Activated CD8-positive, alpha-beta T cell treated with anti-CD3 and anti-CD28 coated beads for 36 hours (primary cell): ENCODE measurements at regions not wholly inside any gene's neighbourhood (a gene's known extent, or its start where the extent isn't known, plus 50 kb on each side); places are given as distances from the start of the nearest gene placed in this dataset.

ENCODE experiments used
- ATAC-seq: fragments of 200-7000 bp; cut with Tn5 transposase; one replicate; pipeline ENCODE4 v1.10.0; 2021; ENCODE audit warnings: mild to moderate bottlenecking, moderate library complexity
- CTCF ChIA-PET: fragments of 350-600 bp; sonication (Branson Sonifier 250); formaldehyde crosslinking; loops from one replicate; lab custom pipeline; 2021; ENCODE audit warnings: antibody characterized with exemption; lab: Charles Lee
- POLR2A ChIA-PET: fragments of 350-600 bp; sonication (Branson Sonifier 250); formaldehyde crosslinking; loops from one replicate; lab custom pipeline; 2021; ENCODE audit warnings: antibody characterized with exemption; lab: Charles Lee
- DNase-seq: peaks from one replicate; pipeline ENCODE4 v3.0.0-alpha.2; 2020
- H3K27ac Mint-ChIP-seq: one replicate; pipeline ENCODE4 v1.8.0; 2021; ENCODE audit warnings: mild to moderate bottlenecking, mixed read lengths
- H3K27me3 Mint-ChIP-seq: one replicate; pipeline ENCODE4 v1.8.0; 2021; ENCODE audit warnings: mixed read lengths
- H3K36me3 Mint-ChIP-seq: one replicate; pipeline ENCODE4 v1.8.0; 2021; ENCODE audit warnings: low read depth, mixed read lengths
- H3K4me1 Mint-ChIP-seq: one replicate; pipeline ENCODE4 v1.8.0; 2021; ENCODE audit warnings: low read depth, mixed read lengths
- H3K4me3 Mint-ChIP-seq: one replicate; pipeline ENCODE4 v1.8.0; 2021; ENCODE audit warnings: mild to moderate bottlenecking, moderate library complexity, mixed read lengths
- H3K9me3 Mint-ChIP-seq: one replicate; pipeline ENCODE4 v1.8.0; 2021; ENCODE audit warnings: mixed read lengths
- intact Hi-C: fragments of 100-400 bp; cut with micrococcal nuclease; formaldehyde crosslinking; loops from one replicate; pipeline ENCODE4 v1.10.0; 2022
- TF ChIP-seq, protein P1 (sequence below): fragments of 200-600 bp; IDR thresholded peaks from one replicate; pipeline ENCODE4 v1.8.0; 2022; ENCODE audit warnings: antibody characterized with exemption, mild to moderate bottlenecking

DNA sequence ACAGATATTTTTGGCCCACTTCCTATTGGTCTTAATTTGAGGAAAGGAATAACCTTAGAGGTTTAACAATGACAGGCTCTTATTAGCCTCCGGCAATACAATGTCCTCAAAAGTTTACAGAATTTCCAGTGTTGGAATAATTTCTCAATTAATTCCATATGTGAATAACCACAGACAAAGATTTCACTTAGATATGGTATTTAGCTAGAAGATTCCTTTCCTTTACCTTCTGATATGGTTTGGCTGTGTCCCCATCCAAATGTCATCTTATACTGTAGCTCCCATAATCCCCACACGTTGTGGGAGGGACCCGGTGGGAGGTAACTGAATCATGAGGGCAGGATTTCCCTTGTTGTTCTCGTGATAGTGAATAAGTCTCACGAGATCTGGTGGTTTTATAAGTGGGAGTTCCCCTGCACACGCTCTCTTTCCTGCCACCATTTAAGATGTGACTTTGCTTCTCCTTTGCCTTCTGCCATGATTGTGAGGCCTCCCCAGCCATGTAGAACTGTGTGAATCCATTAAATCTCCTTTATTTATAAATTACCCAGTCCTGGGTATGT is 54.9 kb upstream of the RGS7 start:
- no peak for DNase-seq
- H3K9me3 Mint-ChIP-seq = no peaks in the 10 kb centered on the region
- H3K36me3 Mint-ChIP-seq = no peaks in the 10 kb centered on the region
- ChIA-PET CTCF (no interaction called here), POLR2A (no interaction called here)
- H3K4me1 Mint-ChIP-seq = no peaks in the 10 kb centered on the region
- H3K27me3 Mint-ChIP-seq = peaks cover 2% of the 10 kb centered on the region
- H3K27ac Mint-ChIP-seq = no peak overlapping the region
- intact Hi-C loops = no loop called here
- TF ChIP-seq, protein P1, sequence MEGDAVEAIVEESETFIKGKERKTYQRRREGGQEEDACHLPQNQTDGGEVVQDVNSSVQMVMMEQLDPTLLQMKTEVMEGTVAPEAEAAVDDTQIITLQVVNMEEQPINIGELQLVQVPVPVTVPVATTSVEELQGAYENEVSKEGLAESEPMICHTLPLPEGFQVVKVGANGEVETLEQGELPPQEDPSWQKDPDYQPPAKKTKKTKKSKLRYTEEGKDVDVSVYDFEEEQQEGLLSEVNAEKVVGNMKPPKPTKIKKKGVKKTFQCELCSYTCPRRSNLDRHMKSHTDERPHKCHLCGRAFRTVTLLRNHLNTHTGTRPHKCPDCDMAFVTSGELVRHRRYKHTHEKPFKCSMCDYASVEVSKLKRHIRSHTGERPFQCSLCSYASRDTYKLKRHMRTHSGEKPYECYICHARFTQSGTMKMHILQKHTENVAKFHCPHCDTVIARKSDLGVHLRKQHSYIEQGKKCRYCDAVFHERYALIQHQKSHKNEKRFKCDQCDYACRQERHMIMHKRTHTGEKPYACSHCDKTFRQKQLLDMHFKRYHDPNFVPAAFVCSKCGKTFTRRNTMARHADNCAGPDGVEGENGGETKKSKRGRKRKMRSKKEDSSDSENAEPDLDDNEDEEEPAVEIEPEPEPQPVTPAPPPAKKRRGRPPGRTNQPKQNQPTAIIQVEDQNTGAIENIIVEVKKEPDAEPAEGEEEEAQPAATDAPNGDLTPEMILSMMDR = no peak
- H3K4me3 Mint-ChIP-seq = no peak overlapping the region
- ATAC-seq = no peak

- ATAC-seq (no peak), DNase-seq (no peak)
- H3K27me3 Mint-ChIP-seq = peaks cover 2% of the 10 kb centered on the region
- POLR2A ChIA-PET = no interaction called here
- no peaks in the 10 kb centered on the region for H3K4me1 Mint-ChIP-seq
- no peak overlapping the region for H3K4me3 Mint-ChIP-seq
- no peak overlapping the region for H3K27ac Mint-ChIP-seq
- no peaks in the 10 kb centered on the region for H3K36me3 Mint-ChIP-seq
- H3K9me3 Mint-ChIP-seq = no peaks in the 10 kb centered on the region
- intact Hi-C loops = no loop called here
- CTCF ChIA-PET = no interaction called here
- TF ChIP-seq, protein P1 = no peak
Measured at GRCh38 chr1:241411056-241411775, 54.2 kb upstream of the RGS7 start.

DNA sequence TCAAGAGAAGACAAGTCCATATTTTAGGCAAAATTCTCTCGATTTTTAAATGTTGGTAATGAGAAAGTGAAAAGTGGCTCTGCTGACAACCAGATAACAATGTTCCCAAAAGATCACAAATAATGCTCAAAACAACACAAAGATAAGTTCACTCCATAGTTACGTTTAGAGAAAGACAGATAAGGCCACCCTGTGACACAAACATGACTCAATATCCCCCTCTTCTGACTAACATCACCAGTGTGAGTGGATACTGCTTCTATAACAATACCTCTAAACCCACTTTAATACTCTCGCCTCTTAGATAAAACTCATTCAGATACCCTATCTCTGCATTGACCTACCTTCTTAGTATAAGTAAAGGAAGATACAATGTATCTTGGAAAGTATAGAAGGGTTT is 51.2 kb upstream of the RGS7 start:
- no peak overlapping the region for H3K4me3 Mint-ChIP-seq
- H3K4me1 Mint-ChIP-seq = no peaks in the 10 kb centered on the region
- no peaks in the 10 kb centered on the region for H3K9me3 Mint-ChIP-seq
- H3K27me3 Mint-ChIP-seq = peaks cover 2% of the 10 kb centered on the region
- H3K27ac Mint-ChIP-seq = no peak overlapping the region
- H3K36me3 Mint-ChIP-seq = no peaks in the 10 kb centered on the region
- intact Hi-C loops = no loop called here
- ATAC-seq (no peak), DNase-seq (no peak)
- CTCF ChIA-PET = interaction anchor here (0.6 kb wide), 1 partner anchor 676 kb away, joined by 3 read pairs; no protein-coding TSS in a partner anchor
- POLR2A ChIA-PET = no interaction called here
- TF ChIP-seq, protein P1 = no peak
